PC-3 (cell line): ENCODE measurements at regions not wholly inside any gene's neighbourhood (a gene's known extent, or its start where the extent isn't known, plus 50 kb on each side); places are given as distances from the start of the nearest gene placed in this dataset.

Source experiments
- ATAC-seq: fragments of 200-7000 bp; cut with Tn5 transposase; 2 replicates; pipeline ENCODE4 v1.9.1; 2020; ENCODE audit warnings: mild to moderate bottlenecking, moderate library complexity
- BruUV-seq: library from RNA; stranded (reverse); fragments of 400-500 nt; replicated peaks from 2 replicates; lab custom pipeline; 2021; lab: Mats Ljungman, UMichigan
- CTCF ChIA-PET: fragments of 300-600 bp; sonication (Branson Sonifier 250); formaldehyde crosslinking; loops from one replicate; lab custom pipeline; 2022; ENCODE audit warnings: antibody characterized with exemption; lab: Charles Lee
- POLR2A ChIA-PET: fragments of 300-600 bp; sonication (Branson Sonifier 250); formaldehyde crosslinking; loops from one replicate; lab custom pipeline; 2022; ENCODE audit warnings: antibody characterized with exemption; ENCODE audit not compliant: unreplicated experiment; lab: Charles Lee
- DNase-seq: peaks from one replicate; pipeline ENCODE4 v3.0.0-alpha.2; 2015
- H2AFZ ChIP-seq: fragments of 300-600 bp; sonication (generic); 2 replicates; pipeline ENCODE4 v1.6.0; 2016; ENCODE audit warnings: antibody characterized with exemption, low read length
- H3F3A ChIP-seq: fragments of 300-600 bp; sonication (generic); one replicate; pipeline ENCODE4 v1.6.0; 2017; ENCODE audit warnings: antibody characterized with exemption, low read length, control low read depth, mild to moderate bottlenecking; ENCODE audit not compliant: unreplicated experiment
- H3K27ac ChIP-seq: fragments of 300-600 bp; sonication (generic); 2 replicates; pipeline ENCODE4 v1.5.1; 2016; ENCODE audit warnings: mild to moderate bottlenecking, low read length
- H3K27me3 ChIP-seq: fragments of 300-600 bp; sonication (generic); 2 replicates; pipeline ENCODE4 v1.6.1; 2016; ENCODE audit warnings: low read length, mixed read lengths
- H3K36me3 ChIP-seq: fragments of 300-600 bp; sonication (generic); 2 replicates; pipeline ENCODE4 v1.6.1; 2016; ENCODE audit warnings: low read depth, mixed run types, low read length, mixed read lengths
- H3K4me1 ChIP-seq: fragments of 300-600 bp; sonication (generic); 2 replicates; pipeline ENCODE4 v1.5.1; 2016; ENCODE audit warnings: low read length; ENCODE audit not compliant: insufficient read depth
- H3K4me2 ChIP-seq: fragments of 300-600 bp; sonication (generic); 2 replicates; pipeline ENCODE4 v1.6.0; 2016; ENCODE audit warnings: low read length
- H3K4me3 ChIP-seq: fragments of 300-600 bp; sonication (generic); 2 replicates; pipeline ENCODE4 v1.5.1; 2016; ENCODE audit warnings: mild to moderate bottlenecking, low read length, mixed read lengths
- H3K79me2 ChIP-seq: fragments of 300-600 bp; sonication (generic); 2 replicates; pipeline ENCODE4 v1.6.1; 2017; ENCODE audit warnings: low read length, mixed read lengths
- H3K9ac ChIP-seq: fragments of 300-600 bp; sonication (generic); 2 replicates; pipeline ENCODE4 v1.6.0; 2016; ENCODE audit warnings: mild to moderate bottlenecking, low read length
- H3K9me2 ChIP-seq: fragments of 300-600 bp; sonication (generic); replicated peaks from 2 replicates; pipeline ENCODE4 v1.6.1; 2016; ENCODE audit warnings: mixed run types, low read length, mixed read lengths
- H3K9me3 ChIP-seq: fragments of 300-600 bp; sonication (generic); 2 replicates; pipeline ENCODE4 v1.6.1; 2016; ENCODE audit warnings: low read length, mixed read lengths
- H4K20me1 ChIP-seq: fragments of 300-600 bp; sonication (generic); 2 replicates; pipeline ENCODE4 v1.6.1; 2016; ENCODE audit warnings: low read length, mixed read lengths
- EZH2 ChIP-seq: fragments of 300-600 bp; sonication (generic); IDR thresholded peaks from one replicate; pipeline ENCODE4 v1.6.1; 2017; ENCODE audit warnings: antibody characterized with exemption, mild to moderate bottlenecking, low read length; ENCODE audit not compliant: unreplicated experiment
- EZH2phosphoT487 ChIP-seq: fragments of 300-600 bp; sonication (generic); IDR thresholded peaks from 2 replicates; pipeline ENCODE4 v1.6.1; 2018; ENCODE audit warnings: mild to moderate bottlenecking, antibody characterized with exemption, low read length, borderline replicate concordance
- intact Hi-C: fragments of 100-400 bp; cut with micrococcal nuclease; formaldehyde crosslinking; loops from 2 replicates; pipeline ENCODE4 v1.9.0; 2023
- TF ChIP-seq, protein P1 (sequence below): fragments of 300-600 bp; sonication (generic); conservative IDR thresholded peaks from 2 replicates; pipeline ENCODE4 v1.5.1; 2017; ENCODE audit warnings: antibody characterized with exemption, low read depth, mild to moderate bottlenecking, low read length

DNA sequence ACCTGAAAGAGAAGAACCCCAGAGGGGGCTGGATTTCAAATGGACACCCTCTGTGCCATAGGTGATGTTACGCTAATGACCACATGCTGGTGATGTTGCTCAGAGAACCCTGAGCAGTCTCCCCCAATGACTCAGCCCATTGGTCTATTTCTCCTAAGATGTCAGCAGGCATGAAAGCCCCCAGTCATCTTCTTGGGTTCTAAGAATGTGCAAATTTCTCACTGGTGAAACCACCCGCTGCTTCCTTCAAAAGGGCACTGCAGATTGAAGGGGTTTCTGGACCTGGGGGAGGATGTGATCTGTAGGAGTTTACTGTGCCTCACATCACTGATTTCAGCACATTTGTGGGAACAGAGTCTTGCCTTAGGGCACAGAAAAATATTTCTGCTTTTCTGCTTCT is 298.4 kb upstream of the MOCS1 start:
- no TSS peak for BruUV-seq
- H2AFZ ChIP-seq, result no peak overlapping the region
- DNase-seq (no peak), ATAC-seq (no peak)
- H3K36me3 ChIP-seq, result no peaks in the 10 kb centered on the region
- H3K9me2 ChIP-seq, result no peaks in the 10 kb centered on the region
- H4K20me1 ChIP-seq, result no peaks in the 10 kb centered on the region
- H3K4me3 ChIP-seq, result no peak overlapping the region
- H3F3A ChIP-seq, result no peaks in the 10 kb centered on the region
- H3K79me2 ChIP-seq, result no peaks in the 10 kb centered on the region
- TF ChIP-seq, protein P1, sequence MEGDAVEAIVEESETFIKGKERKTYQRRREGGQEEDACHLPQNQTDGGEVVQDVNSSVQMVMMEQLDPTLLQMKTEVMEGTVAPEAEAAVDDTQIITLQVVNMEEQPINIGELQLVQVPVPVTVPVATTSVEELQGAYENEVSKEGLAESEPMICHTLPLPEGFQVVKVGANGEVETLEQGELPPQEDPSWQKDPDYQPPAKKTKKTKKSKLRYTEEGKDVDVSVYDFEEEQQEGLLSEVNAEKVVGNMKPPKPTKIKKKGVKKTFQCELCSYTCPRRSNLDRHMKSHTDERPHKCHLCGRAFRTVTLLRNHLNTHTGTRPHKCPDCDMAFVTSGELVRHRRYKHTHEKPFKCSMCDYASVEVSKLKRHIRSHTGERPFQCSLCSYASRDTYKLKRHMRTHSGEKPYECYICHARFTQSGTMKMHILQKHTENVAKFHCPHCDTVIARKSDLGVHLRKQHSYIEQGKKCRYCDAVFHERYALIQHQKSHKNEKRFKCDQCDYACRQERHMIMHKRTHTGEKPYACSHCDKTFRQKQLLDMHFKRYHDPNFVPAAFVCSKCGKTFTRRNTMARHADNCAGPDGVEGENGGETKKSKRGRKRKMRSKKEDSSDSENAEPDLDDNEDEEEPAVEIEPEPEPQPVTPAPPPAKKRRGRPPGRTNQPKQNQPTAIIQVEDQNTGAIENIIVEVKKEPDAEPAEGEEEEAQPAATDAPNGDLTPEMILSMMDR, result no peak
- TF ChIP-seq EZH2phosphoT487 (no peak), EZH2 (no peak)
- no peaks in the 10 kb centered on the region for H3K27me3 ChIP-seq
- ChIA-PET CTCF (no interaction called here), POLR2A (no interaction called here)
- 0 out of 2 replicates have a peak, but pooled peaks cover 5% of the 10 kb centered on the region for H3K9me3 ChIP-seq
- no peak overlapping the region for H3K4me2 ChIP-seq
- intact Hi-C loops, result no loop called here
- H3K4me1 ChIP-seq, result no peaks in the 10 kb centered on the region
- H3K27ac ChIP-seq, result no peak overlapping the region
- H3K9ac ChIP-seq, result no peak overlapping the region

DNA sequence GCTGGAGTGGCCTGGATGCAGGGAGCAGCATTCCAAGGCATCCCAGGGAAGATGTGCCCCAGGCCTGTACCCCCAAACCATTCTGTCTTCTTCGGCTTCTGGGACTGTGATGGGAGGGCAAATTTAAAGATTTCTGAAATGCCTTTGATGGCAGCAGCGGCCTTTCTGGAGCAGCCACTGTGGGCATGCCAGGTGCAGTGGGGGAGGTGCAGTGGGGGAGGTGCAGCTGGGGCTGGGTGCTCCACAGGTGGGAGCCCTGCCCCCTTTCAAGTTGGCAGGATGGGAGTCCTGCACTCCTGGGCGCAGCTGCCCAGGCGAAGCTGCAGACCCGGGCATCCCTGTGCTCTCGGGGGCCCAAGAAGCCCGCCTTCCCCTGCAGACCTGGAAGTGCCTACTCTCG is 293.5 kb upstream of the MOCS1 start:
- intact Hi-C loops, result no loop called here
- no peak overlapping the region for H3K27ac ChIP-seq
- TF ChIP-seq EZH2phosphoT487 (no peak), EZH2 (no peak)
- TF ChIP-seq, protein P1, result no peak
- no peaks in the 10 kb centered on the region; the same call in 1 of the 2 replicates for H3K9me3 ChIP-seq
- H3K36me3 ChIP-seq, result no peaks in the 10 kb centered on the region
- no peak overlapping the region for H3K4me3 ChIP-seq
- H4K20me1 ChIP-seq, result no peaks in the 10 kb centered on the region
- BruUV-seq, result no TSS peak
- H3K9me2 ChIP-seq, result no peaks in the 10 kb centered on the region
- H2AFZ ChIP-seq, result no peak overlapping the region
- no peak overlapping the region for H3K9ac ChIP-seq
- no peaks in the 10 kb centered on the region for H3F3A ChIP-seq
- H3K79me2 ChIP-seq, result no peaks in the 10 kb centered on the region
- no peak for ATAC-seq
- H3K27me3 ChIP-seq, result no peaks in the 10 kb centered on the region
- no peak for DNase-seq
- no peak overlapping the region for H3K4me2 ChIP-seq
- no peaks in the 10 kb centered on the region for H3K4me1 ChIP-seq
- POLR2A ChIA-PET, result no interaction called here
- CTCF ChIA-PET, result no interaction called here

DNA sequence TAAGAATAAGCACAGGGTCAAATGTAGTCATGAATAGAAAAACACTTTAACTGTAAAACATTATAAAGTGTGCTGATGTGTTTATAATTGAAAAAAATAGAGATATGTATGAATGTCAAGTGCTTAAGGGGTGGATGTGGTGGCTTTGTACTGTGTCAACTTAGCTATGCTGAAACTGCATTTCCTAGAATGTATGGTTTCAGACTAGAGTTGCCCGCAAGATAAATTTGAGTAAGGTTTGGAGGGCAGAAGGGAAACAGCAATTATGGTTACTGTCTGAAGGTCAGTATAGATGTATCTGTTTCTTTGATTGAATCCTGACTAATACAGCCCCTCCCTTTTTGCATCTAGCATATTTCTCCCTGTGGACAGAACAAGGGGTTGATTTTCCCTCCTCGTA is 288.1 kb upstream of the MOCS1 start:
- no peak overlapping the region for H3K4me3 ChIP-seq
- H3F3A ChIP-seq, result no peaks in the 10 kb centered on the region
- POLR2A ChIA-PET, result no interaction called here
- no peaks in the 10 kb centered on the region; the same call in 1 of the 2 replicates for H3K9me3 ChIP-seq
- no peaks in the 10 kb centered on the region for H4K20me1 ChIP-seq
- H3K27me3 ChIP-seq, result no peaks in the 10 kb centered on the region
- H3K27ac ChIP-seq, result no peak overlapping the region
- DNase-seq (no peak), ATAC-seq (no peak)
- no peak overlapping the region for H3K4me2 ChIP-seq
- no peaks in the 10 kb centered on the region for H3K9me2 ChIP-seq
- CTCF ChIA-PET, result no interaction called here
- no TSS peak for BruUV-seq
- TF ChIP-seq EZH2phosphoT487, result no peak
- TF ChIP-seq, protein P1, result no peak
- no peak for TF ChIP-seq EZH2
- H3K79me2 ChIP-seq, result no peaks in the 10 kb centered on the region
- H3K36me3 ChIP-seq, result no peaks in the 10 kb centered on the region
- intact Hi-C loops, result no loop called here
- H3K4me1 ChIP-seq, result no peaks in the 10 kb centered on the region
- no peak overlapping the region for H2AFZ ChIP-seq
- H3K9ac ChIP-seq, result no peak overlapping the region
